ENCODE measurements at regions not wholly inside any gene's neighbourhood (a gene's known extent, or its start where the extent isn't known, plus 50 kb on each side); places are given as distances from the start of the nearest gene placed in this dataset.

DNA sequence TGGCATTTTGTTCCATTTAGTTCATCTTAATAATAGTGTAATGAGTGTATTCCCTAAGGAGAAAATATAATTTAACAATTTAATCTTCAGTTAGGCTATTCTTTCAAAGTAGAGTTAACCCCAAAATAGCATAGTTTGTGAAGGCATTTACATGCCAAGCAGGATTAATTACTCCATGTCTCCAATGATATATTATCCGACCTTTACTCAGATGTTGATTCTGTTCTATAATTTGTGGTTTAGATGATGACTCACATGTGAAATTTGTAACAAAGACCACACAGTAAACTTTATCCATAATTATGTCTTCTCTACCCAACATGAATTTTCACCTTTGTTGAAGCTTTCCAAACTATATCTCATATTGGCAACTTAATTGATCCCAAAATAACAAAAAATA lies 2065.2 kb downstream of the MRPL39 start:
- no peak for DNase-seq (ENCODE audit: low read depth in 2 of 3, low spot score in 2 of 3)

DNA sequence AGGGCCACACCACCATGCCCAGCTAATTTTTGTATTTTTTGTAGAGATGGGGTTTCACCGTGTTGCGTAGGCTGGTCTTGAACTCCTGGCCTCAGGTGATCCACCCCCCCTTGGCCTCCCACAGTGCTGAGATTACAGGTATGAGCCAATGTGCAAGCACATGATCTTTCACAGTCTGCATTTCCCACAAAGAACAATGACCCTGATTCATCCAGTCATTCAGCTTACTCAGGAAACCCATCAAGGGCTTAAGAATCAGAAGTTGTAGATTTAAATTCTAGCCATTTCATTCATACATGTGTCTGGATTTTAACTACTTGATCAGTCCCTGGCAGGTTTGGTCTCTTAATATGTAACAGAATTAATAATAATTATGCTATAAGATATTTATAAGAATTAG lies 2065.7 kb downstream of the MRPL39 start:
- no peak for DNase-seq (ENCODE audit: low read depth in 2 of 3, low spot score in 2 of 3)

DNA sequence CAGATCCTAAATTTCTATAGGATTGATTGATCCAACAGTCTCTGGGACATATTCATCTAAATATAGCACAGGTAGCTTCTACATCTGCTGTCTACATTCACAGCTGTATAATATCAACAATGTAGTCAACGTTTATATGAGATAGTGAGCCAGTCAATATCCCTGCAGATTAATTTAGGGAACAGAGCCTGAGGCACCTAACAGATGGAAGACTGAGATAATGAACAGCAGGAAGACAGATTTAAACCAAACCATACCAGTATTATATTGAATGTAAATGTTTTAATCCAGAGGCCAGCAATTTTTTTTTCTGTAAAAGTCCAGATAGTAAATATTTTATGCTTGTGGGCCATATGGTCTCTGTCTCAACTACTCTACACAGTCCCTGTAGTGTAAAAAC lies 2072.4 kb downstream of the MRPL39 start:
- no peak for DNase-seq (ENCODE audit: low read depth in 2 of 3, low spot score in 2 of 3)

DNA sequence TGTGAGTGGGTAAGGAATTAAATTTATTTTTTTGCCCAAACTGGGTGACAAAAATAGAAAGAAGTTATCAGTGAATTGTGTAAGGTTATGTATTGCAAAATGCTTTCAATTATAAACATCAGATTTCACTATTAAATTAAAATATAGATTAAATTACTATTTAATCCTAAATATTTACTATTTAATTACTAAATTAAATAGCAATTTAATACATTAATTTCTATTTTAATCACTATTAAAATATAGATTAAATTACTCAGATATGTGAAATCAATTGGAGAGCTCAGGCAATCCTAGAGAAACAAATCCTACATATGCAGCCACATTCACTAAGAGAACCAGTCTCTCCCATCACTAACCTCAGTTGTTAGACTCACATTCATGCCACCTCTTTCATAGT lies 2075.8 kb downstream of the MRPL39 start:
- DNase-seq (ENCODE audit: low read depth in 2 of 3, low spot score in 2 of 3) = no peak

DNA sequence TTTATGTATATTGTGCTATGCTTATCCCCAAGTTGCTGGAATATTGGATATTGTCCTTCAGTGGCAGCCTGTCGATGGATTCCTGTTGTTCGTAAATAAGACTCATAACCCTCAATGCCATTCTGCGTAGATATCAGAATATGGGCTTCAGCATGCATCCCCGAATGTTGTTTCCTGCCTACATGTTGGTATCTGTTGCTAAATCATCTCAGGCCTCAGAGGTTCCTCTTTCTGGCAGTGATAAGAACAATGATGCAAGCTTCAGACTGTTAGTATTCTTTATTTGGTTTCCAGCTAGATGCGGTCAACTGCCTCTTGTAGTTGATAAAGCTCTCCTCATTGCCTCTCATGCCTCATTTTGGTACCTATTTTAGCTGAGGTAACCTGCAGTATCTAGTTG lies 2082.6 kb downstream of the MRPL39 start:
- DNase-seq (ENCODE audit: low read depth in 2 of 3, low spot score in 2 of 3) = no peak

DNA sequence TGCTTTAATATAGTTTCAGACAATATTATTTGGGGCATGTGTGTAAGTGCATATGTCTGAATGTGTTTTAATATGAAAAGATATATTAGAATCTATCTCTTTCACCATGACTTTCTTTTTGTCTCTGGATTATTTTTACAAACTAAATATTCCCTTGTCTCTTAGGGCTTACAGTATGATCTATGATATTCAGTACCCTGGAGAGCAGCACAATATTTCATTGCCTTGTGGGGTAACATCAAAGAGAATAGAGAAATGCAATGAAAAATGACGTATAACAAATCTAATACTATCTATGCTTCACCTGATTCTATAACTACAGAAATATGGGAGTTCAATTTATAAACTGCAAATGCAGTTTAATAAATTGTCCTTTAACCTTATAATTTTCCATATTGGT lies 2084.5 kb downstream of the MRPL39 start:
- DNase-seq (ENCODE audit: low read depth in 2 of 3, low spot score in 2 of 3) = no peak

DNA sequence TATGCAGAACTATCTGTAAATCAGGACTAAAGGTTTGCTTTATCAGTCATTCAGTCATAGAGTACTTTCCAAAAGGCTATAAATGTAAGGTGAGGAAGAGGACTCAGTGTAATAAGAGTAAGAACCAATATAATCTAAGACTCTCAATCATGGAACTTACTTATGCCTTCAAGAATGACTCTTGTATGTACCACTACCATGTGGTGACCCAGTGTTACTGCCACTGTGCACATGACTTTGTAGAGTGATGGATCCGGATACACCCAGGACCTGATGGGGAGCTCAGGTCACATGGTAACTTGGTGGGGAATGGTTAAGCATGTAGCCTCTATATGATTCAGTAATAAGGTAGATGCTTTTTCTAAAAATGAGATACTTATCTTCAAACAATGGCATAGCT lies 2099.8 kb downstream of the MRPL39 start:
- DNase-seq (ENCODE audit: low read depth in 2 of 3, low spot score in 2 of 3) = no peak

DNA sequence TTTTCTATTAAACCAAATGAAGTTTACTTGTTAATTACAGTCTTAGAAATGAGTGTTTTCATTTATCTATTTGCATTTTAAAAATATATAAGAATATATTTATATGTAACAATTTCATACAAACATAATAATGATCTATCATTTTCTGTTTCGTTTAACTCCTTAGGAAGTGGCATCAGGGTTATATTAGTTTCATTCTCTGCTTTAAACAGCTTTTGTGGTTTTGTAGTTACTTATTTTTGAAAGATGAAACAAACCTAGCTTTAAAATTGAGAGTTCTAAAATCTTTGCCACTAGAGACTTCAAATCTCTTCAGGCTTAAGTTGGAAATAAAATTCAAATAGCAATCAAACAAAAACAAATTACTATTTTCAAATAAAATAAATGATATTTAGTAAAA lies 2110.6 kb downstream of the MRPL39 start:
- no peak for DNase-seq (ENCODE audit: low read depth in 2 of 3, low spot score in 2 of 3)

DNA sequence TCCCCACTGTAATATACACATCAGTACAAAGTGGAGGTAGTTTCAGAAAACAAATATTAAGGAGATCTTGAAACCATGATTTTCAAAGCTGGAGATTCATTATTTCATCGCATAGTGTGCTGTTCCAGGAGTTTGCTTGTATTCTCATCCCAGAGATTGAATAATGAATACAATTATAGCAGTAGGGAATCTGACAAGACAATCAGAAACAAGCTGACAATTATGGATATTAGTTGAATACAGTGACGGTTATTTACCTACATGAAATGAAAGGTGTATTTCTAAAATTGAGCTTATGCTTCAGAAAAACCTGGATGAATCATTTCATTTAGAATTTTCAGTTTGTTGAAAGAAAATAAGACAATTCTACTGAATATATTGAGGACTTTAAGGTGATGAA lies 2119.0 kb downstream of the MRPL39 start:
- DNase-seq (ENCODE audit: low read depth in 2 of 3, low spot score in 2 of 3) = no peak

DNA sequence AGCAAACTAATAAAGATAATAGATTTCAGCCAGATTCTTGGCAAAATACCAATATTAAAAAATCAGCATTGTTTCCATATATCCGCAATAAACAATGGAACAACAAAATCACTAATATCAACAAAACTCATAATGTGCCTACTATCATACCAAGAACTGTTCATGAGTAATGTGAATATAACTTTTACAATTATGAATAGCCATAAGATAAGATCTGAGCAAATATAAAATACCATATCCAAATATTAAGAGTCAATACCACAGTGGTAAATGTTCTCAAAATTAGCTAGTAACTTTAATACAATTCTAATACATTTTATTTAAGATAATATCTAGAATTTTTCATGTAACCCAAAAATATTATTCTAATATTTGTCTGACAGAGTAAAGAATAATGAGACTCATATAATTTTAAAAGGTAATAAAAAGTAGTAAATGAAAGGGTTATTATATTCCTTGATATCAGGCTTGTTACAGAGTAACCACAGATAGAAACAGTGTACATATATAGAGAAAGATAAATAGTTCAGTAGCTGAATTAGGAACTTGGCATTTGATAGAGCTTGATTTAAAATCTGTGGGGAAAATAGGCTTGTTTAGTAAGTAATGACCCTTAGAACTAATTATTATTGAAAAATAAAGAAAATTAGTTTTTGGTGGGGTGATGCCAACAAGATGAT lies 2126.6 kb downstream of the MRPL39 start:
- no peak for DNase-seq (ENCODE audit: low read depth in 2 of 3, low spot score in 2 of 3)

DNA sequence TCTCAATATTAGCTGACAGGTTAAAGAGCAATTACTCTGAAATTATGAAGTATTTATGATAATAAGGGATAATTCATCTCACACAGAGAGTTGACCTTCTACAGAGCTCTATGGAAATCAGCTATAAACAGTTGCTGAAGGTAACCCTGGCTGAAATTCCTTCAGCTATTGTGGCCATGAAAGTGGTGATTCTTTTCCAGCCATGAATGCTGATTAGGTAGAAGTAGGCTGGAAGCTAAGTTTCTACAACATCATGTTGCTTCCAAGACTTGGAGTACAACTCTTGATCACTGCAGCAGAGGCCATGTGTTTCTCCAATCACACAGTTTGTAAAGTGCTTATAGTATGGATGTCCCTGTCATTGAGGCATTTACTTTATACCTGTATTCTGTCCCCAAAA lies 2128.9 kb downstream of the MRPL39 start:
- DNase-seq (ENCODE audit: low read depth in 2 of 3, low spot score in 2 of 3) = no peak

DNA sequence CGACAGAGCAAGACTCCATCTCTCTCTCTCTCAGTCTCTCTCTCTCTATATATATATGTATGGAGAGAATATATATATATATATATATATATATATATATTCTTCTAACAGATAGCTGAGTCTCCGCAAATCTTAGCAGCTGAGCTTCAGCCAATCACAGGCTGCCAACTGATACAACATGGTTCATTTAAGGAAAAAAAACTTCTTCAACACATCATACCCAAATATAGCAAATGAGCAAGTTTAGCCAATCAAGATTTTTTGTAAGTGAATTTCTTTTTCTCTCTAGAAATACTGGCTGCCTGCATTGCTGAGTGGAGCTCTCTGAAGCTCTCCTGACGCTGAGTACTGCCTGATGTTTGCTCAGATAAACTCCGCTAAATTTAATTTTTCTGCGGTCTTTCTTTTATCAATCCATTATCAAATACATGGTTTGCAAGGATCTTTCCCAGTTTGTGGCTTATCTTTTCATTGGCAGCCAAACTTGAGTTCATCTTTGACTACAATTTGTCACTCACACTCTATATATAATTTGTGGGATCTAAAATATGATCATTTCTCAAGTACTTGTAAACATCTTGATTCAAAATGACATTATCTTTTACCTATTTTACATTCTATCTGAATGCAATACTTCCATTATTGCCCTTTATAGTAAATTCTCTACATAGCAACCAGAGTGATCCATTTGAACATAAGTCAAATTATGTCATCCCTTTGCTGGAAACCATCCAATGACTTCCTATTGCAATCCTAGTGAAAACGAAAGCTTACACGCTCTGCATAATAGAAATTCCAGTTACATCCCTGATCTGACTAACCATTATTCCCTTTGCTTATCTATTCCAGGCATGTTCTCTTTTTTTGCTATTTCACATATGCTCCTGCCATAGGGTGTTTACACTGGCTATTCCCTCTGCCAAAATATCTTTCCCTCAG lies 2131.7 kb downstream of the MRPL39 start:
- no peak for DNase-seq (ENCODE audit: low read depth in 2 of 3, low spot score in 2 of 3)

DNA sequence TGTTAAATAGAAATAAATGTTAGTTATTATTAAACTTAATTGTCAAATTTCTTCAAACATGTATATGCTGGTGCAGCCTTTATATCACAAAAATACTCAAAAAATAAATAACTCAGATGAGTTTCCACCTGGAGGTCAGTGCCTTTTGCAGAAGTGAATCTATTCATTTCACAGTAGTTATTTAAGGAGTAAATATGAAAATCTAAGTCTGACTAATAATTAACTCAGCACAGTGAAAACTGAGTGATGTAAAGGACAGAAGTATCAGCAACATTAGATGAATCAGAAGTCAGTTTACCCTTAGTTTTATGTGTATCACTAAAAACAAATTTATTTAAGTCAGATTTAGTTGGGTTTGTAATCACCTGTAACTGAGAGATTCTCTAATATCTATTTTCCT lies 2135.4 kb downstream of the MRPL39 start:
- no peak for DNase-seq (ENCODE audit: low read depth in 2 of 3, low spot score in 2 of 3)

DNA sequence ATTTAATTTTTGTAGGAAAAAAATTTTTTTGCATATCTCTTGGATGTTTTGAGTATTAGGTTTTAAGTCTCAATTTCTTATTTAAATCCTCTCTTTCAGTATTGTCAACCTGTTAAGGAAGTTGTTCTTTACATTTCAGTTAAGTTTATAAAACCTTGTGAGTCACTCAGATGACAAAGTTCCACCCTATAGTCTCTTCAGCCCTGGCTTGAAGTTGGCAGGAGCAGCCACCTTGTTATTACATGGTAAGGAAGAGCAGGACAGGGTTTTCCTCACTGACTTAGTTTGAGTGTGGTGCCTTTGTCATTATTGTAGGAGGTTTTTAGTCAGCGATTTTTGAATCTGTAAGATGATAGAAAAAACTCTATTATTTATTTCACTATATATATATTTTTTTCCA lies 2143.9 kb downstream of the MRPL39 start:
- no peak for DNase-seq (ENCODE audit: low read depth in 2 of 3, low spot score in 2 of 3)

DNA sequence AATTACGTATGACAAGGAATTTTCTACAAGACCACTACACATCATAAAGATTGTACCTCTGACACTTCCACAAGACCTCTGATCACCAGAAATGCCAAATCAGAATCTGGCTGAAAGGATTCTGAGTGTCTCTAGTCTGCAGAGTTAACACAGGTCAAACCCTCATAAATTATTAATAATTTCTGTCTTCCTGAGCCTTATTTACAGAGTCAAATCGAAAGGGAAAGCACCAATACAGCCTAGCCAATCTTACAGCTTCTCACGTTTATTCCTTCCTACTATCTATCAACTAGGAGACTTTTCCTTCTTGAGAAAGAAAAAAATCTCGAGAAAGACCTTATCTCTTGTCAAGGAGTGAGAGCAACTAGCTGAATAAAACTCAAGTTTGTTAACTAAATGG lies 2151.6 kb downstream of the MRPL39 start:
- no peak for DNase-seq (ENCODE audit: low read depth in 2 of 3, low spot score in 2 of 3)

DNA sequence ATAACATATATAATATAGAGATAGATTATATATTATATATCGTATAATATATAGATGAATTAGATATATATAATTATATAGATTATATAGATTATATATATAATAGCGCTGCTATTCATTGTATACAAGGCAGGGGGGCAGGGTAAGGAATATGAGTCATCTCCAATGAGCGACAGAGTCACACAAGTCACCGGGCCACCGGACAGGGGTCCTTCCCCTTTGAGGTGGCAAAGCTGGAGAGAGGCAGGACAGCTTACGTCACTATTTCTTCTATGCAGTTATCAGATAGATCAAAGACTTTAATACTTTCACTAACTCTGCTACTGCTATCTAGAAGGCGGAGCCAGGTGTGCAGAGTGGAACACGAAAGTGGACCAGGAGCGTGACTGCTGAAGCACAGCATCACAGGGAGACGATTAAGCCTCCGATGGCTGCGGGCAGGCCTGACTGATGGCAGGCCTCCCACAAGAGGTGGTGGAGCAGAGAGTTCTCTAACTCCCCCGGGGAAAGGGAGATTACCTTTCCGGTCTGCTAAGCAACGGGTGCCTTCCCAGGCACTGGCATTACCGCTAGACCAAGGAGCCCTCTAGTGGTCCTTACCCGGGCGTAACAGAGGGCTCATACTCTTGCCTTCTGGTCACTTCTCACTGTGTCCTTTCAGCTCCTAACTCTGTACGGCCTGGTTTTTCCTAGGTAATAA lies 2154.7 kb downstream of the MRPL39 start:
- no peak for DNase-seq (ENCODE audit: low read depth in 2 of 3, low spot score in 2 of 3)

DNA sequence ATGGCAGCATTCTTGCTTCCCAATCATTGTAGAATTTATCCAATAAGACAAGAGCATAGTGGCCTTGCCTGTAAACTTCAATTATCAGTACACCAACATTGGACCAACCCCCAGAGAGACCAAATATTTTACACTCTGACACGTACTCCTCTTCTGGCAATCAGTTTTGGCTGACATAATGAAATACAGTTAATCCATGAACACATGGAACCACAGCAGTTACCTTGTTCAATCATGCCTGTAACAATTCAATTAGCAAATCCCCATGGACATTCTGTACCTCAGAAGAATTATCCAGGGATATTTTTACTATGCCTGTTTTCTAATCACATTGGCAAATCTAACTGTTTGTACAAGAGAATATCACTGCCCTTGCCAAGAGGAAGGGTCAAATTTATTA lies 2162.0 kb downstream of the MRPL39 start:
- DNase-seq (ENCODE audit: low read depth in 2 of 3, low spot score in 2 of 3) = no peak

DNA sequence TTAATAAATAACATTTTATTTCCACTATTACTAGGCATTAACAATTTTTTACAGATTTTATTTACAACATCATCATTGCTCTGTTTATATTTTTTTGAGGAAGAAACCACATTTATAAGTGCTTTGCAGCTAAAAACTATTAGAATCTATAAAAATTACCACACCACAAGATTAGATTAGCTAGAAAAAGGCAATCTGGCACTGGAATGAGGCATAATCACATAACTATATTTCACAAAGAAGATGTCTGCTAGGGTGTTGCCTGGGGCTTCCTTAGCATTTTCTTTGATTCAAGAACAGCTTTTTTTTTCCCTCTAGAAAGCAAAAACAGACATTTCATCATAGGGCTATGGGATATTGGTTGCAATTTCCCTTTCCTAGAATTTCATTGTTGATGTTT lies 2169.2 kb downstream of the MRPL39 start:
- no peak for DNase-seq (ENCODE audit: low read depth in 2 of 3, low spot score in 2 of 3)

DNA sequence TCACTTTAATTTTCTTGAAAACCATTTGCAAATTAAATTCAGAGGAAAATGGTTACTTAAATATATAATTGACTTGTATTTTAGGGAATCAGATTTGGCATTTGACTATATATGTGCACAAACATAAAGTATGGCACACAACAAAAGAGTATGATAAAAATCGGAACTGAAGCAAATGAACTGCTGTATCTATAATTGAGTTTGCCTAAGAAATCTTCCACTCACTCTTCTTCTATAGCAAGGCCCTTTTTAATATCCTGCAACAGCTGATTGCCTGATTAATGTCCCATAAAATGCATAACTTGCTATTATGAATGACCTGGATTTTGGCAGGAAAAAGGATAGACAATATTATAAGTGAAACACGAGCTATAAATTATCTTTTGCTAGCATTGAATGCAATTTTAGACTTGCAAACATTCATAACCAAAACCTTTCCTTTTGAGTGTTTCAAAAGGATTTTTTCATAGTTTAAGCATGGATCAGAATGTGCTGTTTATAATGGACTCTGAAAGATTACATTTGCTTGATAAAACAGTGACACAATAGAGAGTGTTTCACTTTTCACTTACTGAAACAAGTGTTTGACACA lies 2204.3 kb downstream of the MRPL39 start:
- no peak for DNase-seq (ENCODE audit: low read depth in 2 of 3, low spot score in 2 of 3)

DNA sequence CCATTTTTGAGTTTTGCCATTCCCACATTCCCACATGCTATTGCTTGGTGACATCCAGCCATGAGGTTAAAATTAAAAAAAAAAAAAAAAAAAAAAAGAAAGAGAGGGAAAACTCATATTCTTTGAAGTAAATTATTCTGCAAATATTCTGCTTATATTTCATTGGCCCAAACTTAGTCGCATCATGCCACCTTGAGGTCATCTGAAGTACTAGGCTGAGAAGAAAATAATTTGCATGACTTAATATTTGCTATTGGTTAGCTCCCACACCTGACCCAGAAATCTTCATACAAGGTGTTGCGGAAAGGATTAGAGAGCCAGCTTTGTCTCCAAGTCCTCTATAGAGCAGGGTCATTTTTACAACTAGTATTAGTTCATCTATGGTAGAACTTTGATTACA lies 2206.0 kb downstream of the MRPL39 start:
- DNase-seq (ENCODE audit: low read depth in 2 of 3, low spot score in 2 of 3) = no peak

DNA sequence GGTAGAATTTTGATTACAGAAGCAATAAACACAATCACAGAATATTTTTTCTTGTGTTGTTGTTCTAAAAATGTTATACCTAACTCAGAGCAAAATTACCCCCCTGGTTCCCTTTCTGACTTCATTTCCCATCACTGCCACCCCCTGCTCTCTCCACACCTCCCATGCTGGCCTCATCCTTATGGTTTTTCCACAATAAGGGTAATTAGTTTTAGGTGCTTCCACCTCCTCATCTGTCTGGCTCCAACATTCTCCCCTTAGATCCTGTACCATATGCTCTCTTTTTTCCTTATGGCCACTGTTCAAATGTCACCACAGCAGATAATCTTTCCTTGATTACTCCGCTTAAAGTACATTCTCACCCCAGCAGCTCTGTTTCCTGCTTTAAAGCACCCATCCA lies 2208.6 kb downstream of the MRPL39 start:
- no peak for DNase-seq (ENCODE audit: low read depth in 2 of 3, low spot score in 2 of 3)

DNA sequence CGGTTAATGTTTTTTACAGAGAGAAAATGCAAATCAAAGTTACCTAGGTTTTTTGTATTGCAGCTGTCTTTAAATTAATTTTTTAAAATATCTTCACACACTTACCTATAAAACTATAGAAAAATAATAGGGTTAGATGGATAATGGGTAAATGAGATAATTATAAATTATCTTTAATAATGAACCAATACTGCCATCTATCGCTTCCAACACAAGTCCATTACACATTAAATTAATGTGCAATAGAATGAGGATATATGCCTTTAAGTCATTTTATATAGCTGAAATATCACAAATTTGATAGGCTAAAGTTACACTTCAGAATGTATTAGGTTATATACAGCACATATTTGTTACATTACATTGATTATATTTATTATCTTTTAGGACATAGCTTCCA lies 2212.8 kb downstream of the MRPL39 start:
- no peak for DNase-seq (ENCODE audit: low read depth in 2 of 3, low spot score in 2 of 3)
